A549 (cell line): ENCODE measurements at regions not wholly inside any gene's neighbourhood (a gene's known extent, or its start where the extent isn't known, plus 50 kb on each side); places are given as distances from the start of the nearest gene placed in this dataset.

ENCODE experiments used
- ATAC-seq, 2 experiments: fragments of 200-7000 bp in 1 of 2; fragments of >200 bp in 1 of 2; cut with Nextera tagmentation in 1 of 2; cut with Tn5 transposase in 1 of 2; 3 replicates each; pipeline versions ENCODE4 v1.8.0 to v1.9.1; 2018 to 2020; ENCODE audit warnings: mild to moderate bottlenecking in 1 of 2, moderate library complexity in 1 of 2
- CTCF ChIA-PET: fragments of 300-600 bp; sonication (Branson Sonifier 250); formaldehyde crosslinking; extraction: SDS; loops from one replicate; lab custom pipeline; 2021; ENCODE audit warnings: antibody characterized with exemption, inconsistent platforms; lab: Yijun Ruan, JAX
- POLR2A ChIA-PET: fragments of 350-600 bp; formaldehyde crosslinking; extraction: SDS; loops from one replicate; lab custom pipeline; 2021; ENCODE audit warnings: antibody characterized with exemption, inconsistent platforms; lab: Yijun Ruan, JAX
- DNase-seq, 2 experiments: peaks; one replicate each; pipeline versions ENCODE4 v3.0.0 to v3.0.0-alpha.2; 2011 to 2016; ENCODE audit warnings: low read depth in 1 of 2, low spot score in 1 of 2
- FAIRE-seq: peaks from 2 replicates; lab custom pipeline; 2011; peaks lifted over from hg19 to GRCh38; lab: Jason Lieb, UNC
- H3K27ac ChIP-seq, 2 experiments: fragments of >200 bp; sonication (Bioruptor Twin); formaldehyde crosslinking; 3 replicates each; pipeline ENCODE4 v1.5.1; 2016 to 2017
- H3K4me1 ChIP-seq: fragments of >200 bp; sonication (Bioruptor Twin); formaldehyde crosslinking; 3 replicates; pipeline ENCODE4 v1.6.1; 2016
- H3K4me2 ChIP-seq: fragments of >200 bp; sonication (Bioruptor Twin); formaldehyde crosslinking; 3 replicates; pipeline ENCODE4 v1.6.1; 2016
- H3K4me3 ChIP-seq: fragments of >200 bp; sonication (Bioruptor Twin); formaldehyde crosslinking; 3 replicates; pipeline ENCODE4 v1.5.1; 2016
- H3K9me3 ChIP-seq: fragments of >200 bp; sonication (Bioruptor Twin); formaldehyde crosslinking; 3 replicates; pipeline ENCODE4 v1.6.1; 2016
- ATOH8 ChIP-seq: fragments of 250-450 bp; sonication (Bioruptor Pico); IDR thresholded peaks from 2 replicates; pipeline ENCODE4 v1.5.0; 2020; ENCODE audit warnings: low read depth, mild to moderate bottlenecking, moderate library complexity
- BHLHE40 ChIP-seq: IDR thresholded peaks from 2 replicates; pipeline ENCODE4 v1.6.1; 2012; ENCODE audit warnings: low read depth, low read length, inconsistent platforms
- CBX2 ChIP-seq: fragments of 200-600 bp; sonication (generic); IDR thresholded peaks from 2 replicates; pipeline ENCODE4 v1.6.1; 2016; ENCODE audit warnings: low read depth, mild to moderate bottlenecking, borderline replicate concordance
- CBX8 ChIP-seq: fragments of 200-600 bp; sonication (generic); IDR thresholded peaks from 2 replicates; pipeline ENCODE4 v1.6.1; 2016
- CHD4 ChIP-seq: fragments of 200-600 bp; sonication (generic); IDR thresholded peaks from 2 replicates; pipeline ENCODE4 v1.6.1; 2016; ENCODE audit warnings: antibody characterized with exemption, mild to moderate bottlenecking, borderline replicate concordance
- EHF ChIP-seq: fragments of 250-450 bp; sonication (Bioruptor Pico); IDR thresholded peaks from 2 replicates; pipeline ENCODE4 v1.5.0; 2020; ENCODE audit warnings: mild to moderate bottlenecking
- EHMT2 ChIP-seq: fragments of 200-600 bp; sonication (generic); IDR thresholded peaks from 2 replicates; pipeline ENCODE4 v1.6.1; 2016; ENCODE audit warnings: antibody characterized with exemption, low read depth, mild to moderate bottlenecking, moderate library complexity
- ELK1 ChIP-seq: fragments of 150-350 bp; IDR thresholded peaks from 2 replicates; pipeline ENCODE4 v1.6.1; 2014; ENCODE audit warnings: low read depth, mild to moderate bottlenecking, low read length
- FOXS1 ChIP-seq: fragments of 250-450 bp; sonication (Bioruptor Pico); IDR thresholded peaks from 2 replicates; pipeline ENCODE4 v1.5.0; 2020; ENCODE audit warnings: mild to moderate bottlenecking, moderate library complexity
- HDAC2 ChIP-seq: fragments of 200-600 bp; sonication (generic); IDR thresholded peaks from 2 replicates; pipeline ENCODE4 v1.6.1; 2016
- HOXB5 ChIP-seq: fragments of 250-450 bp; sonication (Bioruptor Pico); IDR thresholded peaks from 2 replicates; pipeline ENCODE4 v1.5.0; 2020; ENCODE audit warnings: mild to moderate bottlenecking, moderate library complexity
- JUN ChIP-seq, 2 experiments: fragments of >200 bp; sonication (Bioruptor Twin); formaldehyde crosslinking; IDR thresholded peaks; 2 replicates in 1 of 2; 3 replicates in 1 of 2; pipeline ENCODE4 v1.6.1; 2016 to 2017
- JUNB ChIP-seq: fragments of >200 bp; sonication (Bioruptor Twin); formaldehyde crosslinking; IDR thresholded peaks from 2 replicates; pipeline ENCODE4 v1.6.1; 2016
- MYC ChIP-seq: IDR thresholded peaks from 2 replicates; pipeline ENCODE4 v1.6.1; 2012; ENCODE audit warnings: mild to moderate bottlenecking, inconsistent platforms, low read length, improper control_type of control experiment, borderline replicate concordance
- NFE2L2 ChIP-seq: fragments of 150-350 bp; conservative IDR thresholded peaks from 2 replicates; pipeline ENCODE4 v1.6.1; 2014; ENCODE audit warnings: low read length
- NR3C1 ChIP-seq: fragments of >200 bp; sonication (Bioruptor Twin); formaldehyde crosslinking; IDR thresholded peaks from 3 replicates; pipeline ENCODE4 v1.6.1; 2017
- PHF8 ChIP-seq: fragments of 200-600 bp; sonication (generic); IDR thresholded peaks from 2 replicates; pipeline ENCODE4 v1.6.1; 2016; ENCODE audit warnings: low read depth, mild to moderate bottlenecking, antibody characterized with exemption, moderate library complexity, borderline replicate concordance
- POLR2A ChIP-seq: IDR thresholded peaks from 2 replicates; pipeline ENCODE4 v1.6.1; 2012; ENCODE audit warnings: mild to moderate bottlenecking, low read length
- RAD21 ChIP-seq, 2 experiments: fragments of >200 bp in 1 of 2; sonication (Bioruptor Twin) in 1 of 2; formaldehyde crosslinking in 1 of 2; IDR thresholded peaks in 1 of 2; conservative IDR thresholded peaks in 1 of 2; 2 replicates in 1 of 2; 3 replicates in 1 of 2; pipeline ENCODE4 v1.6.1; 2012 to 2018; ENCODE audit warnings: inconsistent platforms in 1 of 2
- RCOR1 ChIP-seq: fragments of 150-350 bp; IDR thresholded peaks from 2 replicates; pipeline ENCODE4 v1.6.1; 2014; ENCODE audit warnings: antibody characterized with exemption, low read length, low read depth
- RNF2 ChIP-seq: fragments of 200-600 bp; sonication (generic); IDR thresholded peaks from 2 replicates; pipeline ENCODE4 v1.6.1; 2016; ENCODE audit warnings: low read depth, mild to moderate bottlenecking, antibody characterized with exemption, moderate library complexity, borderline replicate concordance
- SREBF2 ChIP-seq: fragments of 450-650 bp; IDR thresholded peaks from 2 replicates; pipeline ENCODE4 v1.6.1; 2014; ENCODE audit warnings: mild to moderate bottlenecking, moderate library complexity
- TP53 ChIP-seq: fragments of 250-450 bp; sonication (Bioruptor Pico); IDR thresholded peaks from 2 replicates; pipeline ENCODE4 v1.5.0; 2021; ENCODE audit warnings: mild to moderate bottlenecking, moderate library complexity
- ZC3H11A ChIP-seq: fragments of 450-650 bp; IDR thresholded peaks from 2 replicates; pipeline ENCODE4 v1.6.1; 2014; ENCODE audit warnings: antibody characterized with exemption, mild to moderate bottlenecking
- ZFP36 ChIP-seq: fragments of 450-650 bp; IDR thresholded peaks from 2 replicates; pipeline ENCODE4 v1.6.1; 2014; ENCODE audit warnings: borderline replicate concordance; ENCODE audit not compliant: partially characterized antibody
- ZNF302 ChIP-seq: fragments of 250-450 bp; sonication (Bioruptor Pico); IDR thresholded peaks from 2 replicates; pipeline ENCODE4 v1.9.0; 2021; ENCODE audit warnings: inconsistent platforms, mild to moderate bottlenecking, moderate library complexity
- ZSCAN20 ChIP-seq: fragments of 250-450 bp; sonication (Bioruptor Pico); IDR thresholded peaks from 2 replicates; pipeline ENCODE4 v1.8.0; 2022; ENCODE audit warnings: mild to moderate bottlenecking, moderate library complexity
- WGBS: methylation state at CpG from one replicate; pipeline ENCODE4 v1.1.6; 2017; ENCODE audit errors: missing lambda C conversion rate; 5-methylcytosine and 5-hydroxymethylcytosine counted together

GRCh38 chr1:87723193-87723592, 394.5 kb downstream of the LMO4 start:
- CTCF ChIA-PET, result no interaction called here
- DNase-seq, result no peak
- H3K27ac ChIP-seq, result no peak overlapping the region
- no peak for TF ChIP-seq JUNB
- TF ChIP-seq ZSCAN20 (CRISPR knock-in tag), result no peak
- TF ChIP-seq CBX8, result no peak
- TF ChIP-seq RCOR1, result no peak
- TF ChIP-seq ZNF302 (CRISPR knock-in tag), result no peak
- no peak for TF ChIP-seq ZFP36
- TF ChIP-seq HDAC2, result no peak
- TF ChIP-seq JUN (IDR thresholded peaks at IDR 0.05), result no peak
- TF ChIP-seq FOXS1, result no peak
- no peak for TF ChIP-seq ZC3H11A
- TF ChIP-seq TP53 (CRISPR knock-in tag), result no peak
- TF ChIP-seq HOXB5, result no peak
- no peak for TF ChIP-seq MYC
- TF ChIP-seq PHF8, result no peak
- no peak for TF ChIP-seq CHD4
- no peak for TF ChIP-seq EHF
- TF ChIP-seq RNF2, result no peak
- TF ChIP-seq, all 56 proteins: peak for 0
- H3K9me3 ChIP-seq, result no peaks in the 10 kb centered on the region
- H3K4me1 ChIP-seq, result peaks cover 4% of the 10 kb centered on the region; the same call in 1 of the 3 replicates
- no peak overlapping the region for H3K4me2 ChIP-seq
- POLR2A ChIA-PET, result no interaction called here
- FAIRE-seq, result no peak
- ATAC-seq, result no peak
- H3K4me3 ChIP-seq, result no peak overlapping the region

- POLR2A ChIA-PET, result no interaction called here
- ATAC-seq (no peak), DNase-seq (no peak), FAIRE-seq (no peak)
- no peak for TF ChIP-seq ELK1
- no peak for TF ChIP-seq NFE2L2
- TF ChIP-seq CBX2, result no peak
- CTCF ChIA-PET, result no interaction called here
- WGBS, result 86% methylated on average over 1 of the region's 1 CpG
- H3K4me1 ChIP-seq, result no peaks in the 10 kb centered on the region
- H3K4me3 ChIP-seq, result no peak overlapping the region
- no peak overlapping the region for H3K4me2 ChIP-seq
- no peaks in the 10 kb centered on the region for H3K9me3 ChIP-seq
- H3K27ac ChIP-seq, result no peak overlapping the region
Measured at GRCh38 chr1:87728169-87728568, 399.5 kb downstream of the LMO4 start.

GRCh38 chr1:87730274-87731216, 401.9 kb downstream of the LMO4 start:
- POLR2A ChIA-PET, result no interaction called here
- no peak for FAIRE-seq

More at GRCh38 chr1:87730274-87731216, 401.9 kb downstream of the LMO4 start:
- no peak overlapping the region for H3K4me2 ChIP-seq
- ATAC-seq (no peak), DNase-seq (no peak)
- no peak overlapping the region for H3K4me3 ChIP-seq
- CTCF ChIA-PET, result no interaction called here
- no peak overlapping the region for H3K27ac ChIP-seq
- 72% methylated on average over 9 of the region's 9 CpGs for WGBS
- no peaks in the 10 kb centered on the region for H3K9me3 ChIP-seq
- TF ChIP-seq BHLHE40 (no peak), POLR2A (no peak), SREBF2 (no peak), RAD21 (conservative IDR thresholded peaks at IDR 0.05 in 1 of 2, IDR thresholded peaks at IDR 0.05 in 1 of 2) (no peak), EHMT2 (no peak), CBX2 (no peak), ATOH8 (CRISPR knock-in tag) (no peak), ZNF302 (CRISPR knock-in tag) (no peak), ZFP36 (no peak), NR3C1 (no peak), CHD4 (no peak)
- no peaks in the 10 kb centered on the region for H3K4me1 ChIP-seq
